ENCODE measurements at regions not wholly inside any gene's neighbourhood (a gene's known extent, or its start where the extent isn't known, plus 50 kb on each side); places are given as distances from the start of the nearest gene placed in this dataset.

DNA sequence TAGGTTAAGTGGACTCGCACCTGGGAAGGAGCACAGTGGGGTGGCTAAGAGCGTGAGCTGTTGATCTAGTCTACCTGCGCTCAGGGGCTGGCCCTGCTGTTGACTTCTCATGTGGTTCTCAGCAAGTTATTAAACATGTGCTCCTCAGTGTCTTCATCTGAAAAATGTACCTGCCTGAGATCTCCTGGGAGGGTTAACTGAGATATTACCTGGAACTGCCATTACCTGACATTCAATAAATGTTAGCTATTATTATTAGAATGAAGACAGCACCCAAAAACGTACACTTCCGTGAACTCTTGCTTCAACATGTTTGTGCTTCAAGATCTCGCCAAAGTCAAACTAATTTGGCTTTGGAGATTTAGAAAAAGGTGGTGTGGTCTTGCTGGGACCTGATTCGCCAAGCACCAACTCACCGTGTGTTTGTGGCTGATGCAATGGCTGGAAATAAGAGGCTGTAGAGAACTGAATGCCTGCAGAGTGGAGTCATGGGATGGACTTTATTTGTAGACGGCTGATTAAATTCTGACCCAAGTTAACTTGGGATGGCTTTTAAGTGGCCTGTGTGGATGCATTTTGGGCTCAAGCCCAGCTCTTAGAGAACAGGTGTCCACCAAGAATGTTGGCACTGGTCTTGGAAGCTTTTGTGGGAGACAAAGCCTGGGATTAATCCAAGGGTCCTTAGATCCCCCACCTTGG lies 692.9 kb downstream of the QKI start:
- no peak overlapping the region for H3K27ac ChIP-seq (ENCODE audit: control insufficient read depth, insufficient read depth, low read length)
- H3K9me3 ChIP-seq (ENCODE audit: control insufficient read depth, low read depth, low read length): peaks cover 2% of the 10 kb centered on the region
- H3K79me2 ChIP-seq (ENCODE audit: control insufficient read depth, insufficient read depth, low read length): no peaks in the 10 kb centered on the region
- H3K9ac ChIP-seq (ENCODE audit: control insufficient read depth, extremely low read depth, insufficient read depth, low read length): no peak overlapping the region
- no peaks in the 10 kb centered on the region for H4K20me1 ChIP-seq (ENCODE audit: control insufficient read depth, extremely low read depth, insufficient read depth, low read length)
- FAIRE-seq: no peak
- no peak for TF ChIP-seq EZH2 (IDR thresholded peaks at IDR 0.05; ENCODE audit: low read length)
- TF ChIP-seq, protein P1, sequence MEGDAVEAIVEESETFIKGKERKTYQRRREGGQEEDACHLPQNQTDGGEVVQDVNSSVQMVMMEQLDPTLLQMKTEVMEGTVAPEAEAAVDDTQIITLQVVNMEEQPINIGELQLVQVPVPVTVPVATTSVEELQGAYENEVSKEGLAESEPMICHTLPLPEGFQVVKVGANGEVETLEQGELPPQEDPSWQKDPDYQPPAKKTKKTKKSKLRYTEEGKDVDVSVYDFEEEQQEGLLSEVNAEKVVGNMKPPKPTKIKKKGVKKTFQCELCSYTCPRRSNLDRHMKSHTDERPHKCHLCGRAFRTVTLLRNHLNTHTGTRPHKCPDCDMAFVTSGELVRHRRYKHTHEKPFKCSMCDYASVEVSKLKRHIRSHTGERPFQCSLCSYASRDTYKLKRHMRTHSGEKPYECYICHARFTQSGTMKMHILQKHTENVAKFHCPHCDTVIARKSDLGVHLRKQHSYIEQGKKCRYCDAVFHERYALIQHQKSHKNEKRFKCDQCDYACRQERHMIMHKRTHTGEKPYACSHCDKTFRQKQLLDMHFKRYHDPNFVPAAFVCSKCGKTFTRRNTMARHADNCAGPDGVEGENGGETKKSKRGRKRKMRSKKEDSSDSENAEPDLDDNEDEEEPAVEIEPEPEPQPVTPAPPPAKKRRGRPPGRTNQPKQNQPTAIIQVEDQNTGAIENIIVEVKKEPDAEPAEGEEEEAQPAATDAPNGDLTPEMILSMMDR (optimal IDR thresholded peaks at IDR 0.05 in 1 of 3, IDR thresholded peaks at IDR 0.05 in 1 of 3, conservative IDR thresholded peaks at IDR 0.05 in 1 of 3; ENCODE audit: extremely low read depth in 1 of 3, insufficient read depth in 2 of 3, low read length in 3 of 3): no peak
- no peaks in the 10 kb centered on the region for H3K9me1 ChIP-seq (ENCODE audit: control insufficient read depth, extremely low read depth, insufficient read depth, low read length)
- H3K36me3 ChIP-seq (ENCODE audit: control insufficient read depth in 2 of 2, extremely low read depth in 1 of 2, insufficient read depth in 2 of 2, low read length in 2 of 2): no peaks in the 10 kb centered on the region
- dilution Hi-C loops (cut with MboI; ENCODE audit: extremely low pct_ligation_motif_present, low sequenced_read_pairs): no loop called here
- no peak overlapping the region for H3K4me3 ChIP-seq (ENCODE audit: control insufficient read depth in 2 of 3, extremely low read depth in 1 of 3, insufficient read depth in 2 of 3, low read depth in 1 of 3, low read length in 3 of 3)
- no peak for DNase-seq (ENCODE audit: low read depth, low spot score)
- no peak overlapping the region for H3K4me2 ChIP-seq (ENCODE audit: control insufficient read depth, extremely low read depth, insufficient read depth, low read depth, low read length)
- H3K27me3 ChIP-seq (ENCODE audit: control insufficient read depth, extremely low read depth, insufficient read depth, low read length): no peaks in the 10 kb centered on the region
- H3K4me1 ChIP-seq (ENCODE audit: control insufficient read depth, extremely low read depth, insufficient read depth, low read length): peaks cover 7% of the 10 kb centered on the region
- no peak overlapping the region for H2AFZ ChIP-seq (ENCODE audit: control insufficient read depth, low read length)

DNA sequence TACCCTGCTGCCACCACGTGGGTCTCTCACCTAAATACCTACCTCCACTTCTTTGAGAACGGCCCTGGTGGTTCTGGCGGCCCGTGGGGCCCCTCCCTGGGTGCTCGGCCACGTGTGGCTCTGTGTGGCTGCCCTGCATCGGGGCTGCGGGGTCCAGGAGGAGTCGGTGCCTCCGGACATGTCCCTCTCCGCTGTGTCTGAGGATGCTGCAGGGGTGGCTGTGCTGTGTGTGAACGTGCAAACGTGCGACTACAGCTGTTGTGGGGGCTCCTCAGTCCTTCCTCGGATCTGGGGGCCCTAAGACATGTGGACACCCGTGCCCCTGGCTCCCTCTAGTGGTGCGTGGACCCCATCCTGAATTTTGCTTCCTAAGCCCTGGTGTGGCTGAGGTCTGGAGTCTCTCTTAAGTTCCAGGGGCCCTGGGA lies 691.8 kb downstream of the QKI start:
- Histone ChIP-seq H3K4me1 (ENCODE audit: control insufficient read depth, extremely low read depth, insufficient read depth, low read length) (peaks cover 7% of the 10 kb centered on the region), H3K9me3 (ENCODE audit: control insufficient read depth, low read depth, low read length) (peaks cover 2% of the 10 kb centered on the region), H3K36me3 (ENCODE audit: control insufficient read depth in 2 of 2, extremely low read depth in 1 of 2, insufficient read depth in 2 of 2, low read length in 2 of 2) (no peaks in the 10 kb centered on the region), H3K27ac (ENCODE audit: control insufficient read depth, insufficient read depth, low read length) (no peak overlapping the region), H4K20me1 (ENCODE audit: control insufficient read depth, extremely low read depth, insufficient read depth, low read length) (no peaks in the 10 kb centered on the region), H3K27me3 (ENCODE audit: control insufficient read depth, extremely low read depth, insufficient read depth, low read length) (no peaks in the 10 kb centered on the region), H3K4me2 (ENCODE audit: control insufficient read depth, extremely low read depth, insufficient read depth, low read depth, low read length) (no peak overlapping the region), H3K9ac (ENCODE audit: control insufficient read depth, extremely low read depth, insufficient read depth, low read length) (no peak overlapping the region), H3K79me2 (ENCODE audit: control insufficient read depth, insufficient read depth, low read length) (no peaks in the 10 kb centered on the region), H3K4me3 (ENCODE audit: control insufficient read depth in 2 of 3, extremely low read depth in 1 of 3, insufficient read depth in 2 of 3, low read depth in 1 of 3, low read length in 3 of 3) (no peak overlapping the region), H3K9me1 (ENCODE audit: control insufficient read depth, extremely low read depth, insufficient read depth, low read length) (no peaks in the 10 kb centered on the region), H2AFZ (ENCODE audit: control insufficient read depth, low read length) (no peak overlapping the region)
- no peak for TF ChIP-seq EZH2 (IDR thresholded peaks at IDR 0.05; ENCODE audit: low read length)
- TF ChIP-seq, protein P1 (optimal IDR thresholded peaks at IDR 0.05 in 1 of 3, IDR thresholded peaks at IDR 0.05 in 1 of 3, conservative IDR thresholded peaks at IDR 0.05 in 1 of 3; ENCODE audit: extremely low read depth in 1 of 3, insufficient read depth in 2 of 3, low read length in 3 of 3): no peak
- dilution Hi-C loops (cut with MboI; ENCODE audit: extremely low pct_ligation_motif_present, low sequenced_read_pairs): no loop called here
- no peak for DNase-seq (ENCODE audit: low read depth, low spot score)
- no peak for FAIRE-seq

All from keratinocyte (primary cell).